Heart right ventricle (tissue), 16 donors: ENCODE measurements at regions not wholly inside any gene's neighbourhood (a gene's known extent, or its start where the extent isn't known, plus 50 kb on each side); places are given as distances from the start of the nearest gene placed in this dataset.

Source experiments
- ATAC-seq, 8 donors: fragments of 200-7000 bp; cut with Tn5 transposase; one replicate each; pipeline ENCODE4 v1.9.1; 2020; ENCODE audit warnings: mild to moderate bottlenecking in 8 of 8, moderate library complexity in 8 of 8, moderate number of reproducible peaks in 1 of 8
- DNase-seq, 2 donors: peaks; one replicate each; pipeline ENCODE4 v3.0.0-alpha.2; 2020
- H3K27ac ChIP-seq, 10 donors: fragments of 200-600 bp; sonication (generic) in 2 of 10; one replicate each; pipeline versions ENCODE4 v1.5.0 to v1.8.0; 2020 to 2022; ENCODE audit warnings: mild to moderate bottlenecking in 3 of 10
- H3K27me3 ChIP-seq, 7 donors: fragments of 200-600 bp; one replicate each; pipeline ENCODE4 v1.8.0; 2021 to 2022; ENCODE audit warnings: mild to moderate bottlenecking in 2 of 7
- H3K36me3 ChIP-seq, 9 donors: fragments of 200-600 bp; sonication (generic) in 1 of 9; one replicate each; pipeline versions ENCODE4 v1.5.0 to v1.8.0; 2020 to 2022; ENCODE audit warnings: mild to moderate bottlenecking in 2 of 9
- H3K4me1 ChIP-seq, 9 donors: fragments of 200-600 bp; sonication (generic) in 1 of 9; one replicate each; pipeline versions ENCODE4 v1.5.0 to v1.8.0; 2020 to 2022; ENCODE audit warnings: mild to moderate bottlenecking in 4 of 9
- H3K4me3 ChIP-seq, 10 donors: fragments of 200-600 bp; sonication (generic) in 2 of 10; one replicate each; pipeline versions ENCODE4 v1.5.0 to v1.8.0; 2020 to 2022; ENCODE audit warnings: mild to moderate bottlenecking in 7 of 10, moderate library complexity in 2 of 10
- H3K9me3 ChIP-seq, 11 donors: fragments of 200-600 bp in 10 of 11; sonication (generic) in 2 of 11; one replicate each; pipeline versions ENCODE4 v1.5.0 to v1.8.0; 2013 to 2022; ENCODE audit warnings: mild to moderate bottlenecking in 2 of 11, control low read depth in 1 of 11, moderate library complexity in 1 of 11
- WGBS, 2 donors: extraction: QIAGEN DNeasy Blood & Tissue Kit; methylation state at CpG; one replicate each; pipeline ENCODE4 v1.1.7; 2013; ENCODE audit warnings: inconsistent platforms in 1 of 2; 5-methylcytosine and 5-hydroxymethylcytosine counted together
- intact Hi-C, 10 donors: fragments of 100-400 bp; cut with DNase I; formaldehyde crosslinking; loops; one replicate each; pipeline versions ENCODE4 v1.11.1 to v1.14.2; 2022
- TF ChIP-seq, protein P1 (sequence below), 9 donors: fragments of 200-600 bp; sonication (generic) in 2 of 9; IDR thresholded peaks; one replicate each; pipeline versions ENCODE4 v1.5.0 to v1.8.0; 2021 to 2022; ENCODE audit warnings: antibody characterized with exemption in 9 of 9, mild to moderate bottlenecking in 5 of 9, moderate library complexity in 1 of 9
- donor health status: Arrhythmogenic right ventricular cardiomyopathy.
- donor health status: ischemic (EF 13 %, LVEDD 7.1; RV severe dilation, severe dysfunction).
- donor health status: healthy with polysubstance abuse.
- donor health status: DM: no; HTN: yes; CAD: no.
- donor health status: DM: no; HTN: no; CAD: no.
- donor health status: ischemic (EF 25% LVEDD 6.9; RV normal size, moderate dysfunction).
- donor health status: ischemic (EF 25% LVEDD 5.7; RV mildly dilated, moderate dysfunction).
- donor health status: healthy.
- donor health status: DM: yes; HTN: yes; CAD: no.
- donor health status: Ischemic cardiomyopathy.
- donor health status: ischemic (EF 35%, LVEDD 5.7; RV mildly dilated, moderate dysfunction).
- donor health status: nonischemic (EF 11% LVEDD 7.7; RV severe dilation, severe dysfunction).
- donor health status: DM: yes; HTN: yes; CAD: no.
- donor health status: PGD.
- donor health status: ischemic (EF 29% LVEDD 5.4; RV normal size, mild dysfunction).
- donor health status: nonischemic (EF 23%, LVEDD 6.1; RV moderate dilation, normal function).

DNA sequence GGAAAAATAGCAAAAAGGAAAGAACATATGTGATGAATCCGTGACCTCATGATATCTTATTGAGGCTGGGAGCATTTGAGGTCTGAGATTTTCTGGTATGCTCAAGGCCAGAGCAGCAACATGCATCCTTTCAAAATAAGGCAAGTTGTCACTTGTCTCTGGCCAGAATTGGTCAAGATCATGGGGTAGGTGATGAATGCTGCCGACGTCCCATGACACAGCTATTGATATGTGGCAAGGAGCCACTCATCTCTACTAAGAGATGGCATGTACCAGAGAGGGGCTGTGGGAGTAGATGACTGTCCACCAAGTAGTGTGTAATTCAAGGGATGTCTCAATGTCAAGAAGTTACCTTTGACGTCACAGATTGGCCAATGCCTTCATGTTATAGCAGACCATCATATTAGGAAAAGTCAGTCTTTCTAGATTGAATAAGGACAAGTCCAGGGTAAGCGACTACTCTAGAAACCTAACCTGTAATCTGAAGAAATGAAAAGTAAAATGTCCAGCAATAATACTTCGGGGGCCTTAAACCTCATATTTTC is 527.4 kb downstream of the BMP2 start:
- 83 to 88% methylated on average over 6 of the region's 6 CpGs for WGBS, 2 donors
- no peak for ATAC-seq
- Histone ChIP-seq H3K36me3 (no peaks in the 10 kb centered on the region), H3K4me1 (no peaks in the 10 kb centered on the region), H3K9me3 (peaks cover 0 to 5% (median 0%) of the 10 kb centered on the region in 11 donors), H3K27ac (no peak overlapping the region), H3K27me3 (peaks cover 0 to 4% (median 0%) of the 10 kb centered on the region in 7 donors), H3K4me3 (no peak overlapping the region)
- intact Hi-C loops: loop anchor here in 1 of 10 donors (10.0 kb wide), 1 partner anchor 530 kb away; the partner anchor contains the start of gene BMP2
- TF ChIP-seq, protein P1, sequence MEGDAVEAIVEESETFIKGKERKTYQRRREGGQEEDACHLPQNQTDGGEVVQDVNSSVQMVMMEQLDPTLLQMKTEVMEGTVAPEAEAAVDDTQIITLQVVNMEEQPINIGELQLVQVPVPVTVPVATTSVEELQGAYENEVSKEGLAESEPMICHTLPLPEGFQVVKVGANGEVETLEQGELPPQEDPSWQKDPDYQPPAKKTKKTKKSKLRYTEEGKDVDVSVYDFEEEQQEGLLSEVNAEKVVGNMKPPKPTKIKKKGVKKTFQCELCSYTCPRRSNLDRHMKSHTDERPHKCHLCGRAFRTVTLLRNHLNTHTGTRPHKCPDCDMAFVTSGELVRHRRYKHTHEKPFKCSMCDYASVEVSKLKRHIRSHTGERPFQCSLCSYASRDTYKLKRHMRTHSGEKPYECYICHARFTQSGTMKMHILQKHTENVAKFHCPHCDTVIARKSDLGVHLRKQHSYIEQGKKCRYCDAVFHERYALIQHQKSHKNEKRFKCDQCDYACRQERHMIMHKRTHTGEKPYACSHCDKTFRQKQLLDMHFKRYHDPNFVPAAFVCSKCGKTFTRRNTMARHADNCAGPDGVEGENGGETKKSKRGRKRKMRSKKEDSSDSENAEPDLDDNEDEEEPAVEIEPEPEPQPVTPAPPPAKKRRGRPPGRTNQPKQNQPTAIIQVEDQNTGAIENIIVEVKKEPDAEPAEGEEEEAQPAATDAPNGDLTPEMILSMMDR (IDR thresholded peaks at IDR 0.05): no peak
- DNase-seq: no peak

GRCh38 chr20:7301807-7302206 is 534.3 kb downstream of the BMP2 start:
- DNase-seq: no peak
- Histone ChIP-seq H3K36me3 (no peaks in the 10 kb centered on the region), H3K4me1 (no peaks in the 10 kb centered on the region), H3K27me3 (peaks cover 0 to 8% (median 0%) of the 10 kb centered on the region in 7 donors), H3K9me3 (peaks cover 0 to 14% (median 0%) of the 10 kb centered on the region in 11 donors), H3K4me3 (no peak overlapping the region), H3K27ac (no peak overlapping the region)
- TF ChIP-seq, protein P1 (IDR thresholded peaks at IDR 0.05): no peak
- intact Hi-C loops: loop anchor here in 1 of 10 donors (10.0 kb wide), 1 partner anchor 553 kb away; no protein-coding TSS in a partner anchor
- ATAC-seq: no peak
- 87 to 90% methylated on average over 2 of the region's 2 CpGs for WGBS, 2 donors

DNA sequence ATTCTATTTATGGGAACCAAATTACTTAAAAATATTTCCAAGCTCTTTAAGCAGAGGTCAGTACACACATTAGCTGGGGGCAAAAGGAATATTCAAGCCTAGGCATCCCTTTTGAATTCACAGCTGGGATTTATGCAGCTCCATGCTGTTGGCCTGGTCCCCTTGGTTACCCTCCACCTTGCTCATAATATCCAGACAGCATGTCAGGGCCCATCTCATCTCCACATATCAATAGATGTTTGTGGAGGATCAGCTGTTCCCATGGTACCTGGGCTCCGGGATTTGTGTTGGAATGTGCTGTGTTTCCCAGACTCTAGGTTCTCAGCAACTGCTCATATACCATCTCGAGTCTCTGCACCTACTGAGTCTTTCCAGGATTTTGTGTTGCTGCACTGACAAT is 534.8 kb downstream of the BMP2 start:
- TF ChIP-seq, protein P1 (IDR thresholded peaks at IDR 0.05): no peak
- ATAC-seq (no peak), DNase-seq (no peak)
- Histone ChIP-seq H3K36me3 (no peaks in the 10 kb centered on the region), H3K27ac (no peak overlapping the region), H3K4me3 (no peak overlapping the region), H3K27me3 (peaks cover 0 to 8% (median 0%) of the 10 kb centered on the region in 7 donors), H3K9me3 (peaks cover 0 to 14% (median 0%) of the 10 kb centered on the region in 11 donors), H3K4me1 (no peaks in the 10 kb centered on the region)
- intact Hi-C loops: loop anchor here in 1 of 10 donors (10.0 kb wide), 1 partner anchor 553 kb away; no protein-coding TSS in a partner anchor
- 55 to 64% methylated on average over 2 of the region's 2 CpGs for WGBS, 2 donors

DNA sequence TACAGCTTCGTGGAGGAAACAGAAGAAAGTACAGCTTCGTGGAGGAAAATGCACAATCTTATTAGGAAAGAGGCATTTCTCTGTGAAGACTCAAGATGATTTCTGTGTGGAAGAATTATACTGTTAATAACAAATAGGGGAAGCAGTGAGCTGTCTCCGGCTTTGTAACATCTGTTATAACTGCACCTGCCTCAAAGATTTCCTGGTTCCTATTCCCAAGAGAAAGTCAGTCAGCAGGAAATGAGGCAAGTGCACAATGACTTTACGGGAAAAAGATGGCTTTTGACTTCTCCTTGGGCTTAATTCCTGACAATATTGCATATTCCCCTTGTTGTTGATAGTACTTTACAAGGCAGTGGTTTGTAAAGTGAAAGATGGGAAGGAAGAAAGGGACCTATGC is 538.5 kb downstream of the BMP2 start:
- intact Hi-C loops: loop anchor here in 1 of 10 donors (10.0 kb wide), 1 partner anchor 549 kb away; no protein-coding TSS in a partner anchor
- TF ChIP-seq, protein P1 (IDR thresholded peaks at IDR 0.05): no peak
- no peak overlapping the region for H3K27ac ChIP-seq
- no peak overlapping the region for H3K4me3 ChIP-seq
- no peaks in the 10 kb centered on the region for H3K4me1 ChIP-seq
- WGBS, 2 donors: 50 to 57% methylated on average over 4 of the region's 4 CpGs
- no peaks in the 10 kb centered on the region for H3K9me3 ChIP-seq
- no peaks in the 10 kb centered on the region for H3K36me3 ChIP-seq
- H3K27me3 ChIP-seq: peaks cover 0 to 8% (median 0%) of the 10 kb centered on the region in 7 donors
- ATAC-seq (peak in 1 of 8 donors; percentile 75), DNase-seq (no peak)
